ENCODE measurements at regions not wholly inside any gene's neighbourhood (a gene's known extent, or its start where the extent isn't known, plus 50 kb on each side); places are given as distances from the start of the nearest gene placed in this dataset.
A peak's percentile ranks its signal among the peaks of the same experiment; 100 is the strongest.
"Not testable (repeated sequence)": the region's sequence is repeated elsewhere in the genome, so short reads cannot be mapped to it uniquely, and the experiment has no call there.

DNA sequence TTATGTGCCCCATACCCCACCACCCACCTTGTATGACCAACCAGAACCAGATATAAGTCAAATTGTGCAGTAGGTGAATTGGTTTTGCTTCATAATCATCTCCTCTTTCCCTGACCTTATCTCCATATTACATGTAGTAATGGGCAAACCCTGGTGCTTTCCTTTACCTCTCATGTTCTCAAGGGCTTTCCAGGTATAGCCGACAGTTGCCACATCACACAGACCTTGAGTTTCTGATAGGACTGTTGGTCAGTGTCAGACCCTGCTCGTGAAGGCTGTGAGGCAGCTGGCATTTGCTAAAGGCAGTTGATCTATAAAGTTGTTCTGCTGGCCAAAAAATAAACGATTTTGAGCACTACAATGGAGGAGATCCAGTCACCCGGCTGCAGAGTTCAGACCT, 145.9 kb downstream of the ALX1 start:
- no peak for DNase-seq

- not testable (repeated sequence) for DNase-seq
Observed at GRCh38 chr12:85433148-85433547, 153.1 kb downstream of the ALX1 start.

GRCh38 chr12:85440271-85440670, 160.3 kb downstream of the ALX1 start:
- DNase-seq: no peak

GRCh38 chr12:85441025-85441424, 161.0 kb downstream of the ALX1 start:
- DNase-seq: no peak

- peak; percentile 4 for DNase-seq
Observed at GRCh38 chr12:85441741-85442140, 161.7 kb downstream of the ALX1 start.

DNA sequence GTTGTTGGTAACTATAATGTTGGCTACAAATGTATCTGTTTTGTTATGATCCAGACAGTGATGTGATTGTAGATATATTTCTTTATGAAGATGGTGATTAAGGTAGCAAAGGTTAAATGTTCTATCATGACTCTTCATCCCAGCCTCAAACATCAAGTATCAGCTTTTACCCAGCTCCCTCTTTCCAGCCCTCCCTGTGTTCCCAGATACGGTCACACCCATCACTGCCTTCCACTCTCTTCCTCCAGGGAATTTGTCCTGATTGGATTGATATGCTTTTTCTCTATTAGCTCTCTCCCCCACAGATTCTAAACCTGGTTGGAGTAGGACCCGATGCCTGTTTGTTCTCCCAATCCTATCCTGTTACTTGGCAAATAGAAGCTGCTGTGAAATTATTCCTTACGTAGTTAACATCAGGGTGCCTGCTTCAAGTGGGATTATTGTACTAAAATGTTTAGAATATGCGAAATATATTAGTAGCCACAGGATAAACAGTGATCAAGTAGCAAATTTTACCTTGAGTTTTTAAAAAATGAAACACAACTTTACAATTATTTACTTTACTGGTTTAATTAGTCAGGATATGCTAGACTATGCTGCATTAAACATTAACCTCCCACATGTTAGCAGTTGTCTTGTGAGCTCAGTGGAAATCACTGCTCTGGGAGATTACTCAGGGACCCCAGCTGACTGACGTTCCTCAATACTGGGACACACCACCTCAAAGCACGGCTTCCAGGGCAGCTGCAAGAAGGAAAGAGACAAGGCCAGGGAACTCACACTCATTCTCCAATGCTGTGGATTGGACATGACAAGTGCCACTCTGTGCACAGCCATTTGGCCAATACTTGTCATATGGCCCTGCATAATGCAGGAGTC, 165.3 kb downstream of the ALX1 start:
- DNase-seq: no peak

DNA sequence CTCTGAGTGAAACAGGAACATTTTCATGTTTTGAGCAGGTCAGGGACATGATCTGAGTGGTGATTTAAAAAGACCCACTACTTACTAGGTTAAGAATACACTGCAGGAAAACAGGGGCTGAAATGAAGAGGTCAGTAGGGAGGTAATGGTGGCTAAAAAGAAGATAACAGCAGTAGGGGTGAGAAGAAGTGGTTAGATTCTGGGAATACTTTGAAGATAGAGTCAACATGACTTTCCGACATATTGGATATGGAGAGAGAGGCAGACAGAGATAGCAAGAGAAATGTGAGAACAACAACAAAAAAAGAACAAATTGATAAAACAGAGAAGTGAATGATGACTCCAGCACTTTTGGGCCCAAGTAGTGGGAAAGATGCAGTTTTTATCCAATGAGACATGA, 168.0 kb downstream of the ALX1 start:
- DNase-seq: no peak

DNA sequence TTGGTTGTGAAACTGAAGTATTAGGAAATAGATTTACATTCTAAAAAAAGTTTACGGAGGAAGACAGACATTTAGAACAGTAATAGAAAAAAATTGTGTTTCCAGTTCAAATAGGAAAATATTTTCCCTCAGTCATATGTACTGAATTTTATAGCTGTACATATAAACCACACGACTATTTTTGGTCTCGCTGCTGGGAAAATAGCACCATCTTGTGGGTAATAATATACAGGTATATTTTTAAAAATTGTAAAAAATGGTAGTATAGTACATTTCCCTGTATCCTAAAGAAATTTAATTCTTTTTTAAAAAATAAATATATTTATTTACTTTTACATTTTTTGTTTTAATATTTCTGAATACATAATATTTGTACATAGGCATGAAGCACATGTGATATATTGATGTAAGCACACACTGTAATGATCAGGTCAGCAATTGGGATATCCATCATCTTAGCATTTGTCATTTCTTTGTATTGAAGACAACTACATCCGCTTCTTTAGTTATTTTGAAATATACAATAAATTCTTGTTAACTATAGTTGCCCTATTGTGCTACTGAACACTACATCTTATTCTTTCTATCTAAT, 168.6 kb downstream of the ALX1 start:
- DNase-seq: peak; percentile 12

DNA sequence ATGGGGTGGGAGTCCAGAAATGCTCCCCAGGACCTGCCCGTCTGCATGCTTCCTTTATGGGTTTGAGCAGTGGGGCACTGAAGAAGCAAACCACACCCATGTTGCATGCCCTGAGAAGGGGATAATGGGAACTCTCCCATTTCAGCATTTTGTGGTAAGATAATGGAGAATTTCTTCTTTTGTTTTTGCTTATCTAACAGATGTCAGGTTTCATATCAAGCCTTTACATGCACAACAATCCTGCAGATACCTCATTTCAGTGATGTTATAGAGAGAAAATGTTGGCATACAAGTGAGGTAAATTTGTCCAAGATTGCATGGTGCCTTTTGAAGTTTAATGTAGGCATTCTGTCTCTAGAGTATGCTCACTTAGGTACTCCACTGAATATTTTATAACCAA, 177.0 kb downstream of the ALX1 start:
- no peak for DNase-seq

DNA sequence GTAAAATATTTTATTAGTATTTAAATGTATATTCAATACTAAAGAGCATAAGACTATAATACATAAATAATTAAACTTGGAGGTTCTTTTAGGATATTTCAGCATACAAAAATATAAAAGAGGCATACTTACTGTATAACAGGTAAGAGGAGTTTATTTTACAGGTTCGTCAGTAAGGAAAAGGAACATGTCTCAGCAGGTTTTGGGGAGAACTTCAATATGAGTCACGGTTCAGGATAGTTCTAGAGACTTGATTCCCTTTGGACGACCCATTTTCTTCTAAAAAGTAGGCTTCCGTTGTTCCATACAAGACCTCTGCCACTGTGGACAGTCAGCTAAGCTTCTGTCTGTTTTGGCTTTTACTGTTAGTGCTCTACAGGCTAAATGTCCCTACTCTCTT, 181.1 kb downstream of the ALX1 start:
- DNase-seq: no peak

DNA sequence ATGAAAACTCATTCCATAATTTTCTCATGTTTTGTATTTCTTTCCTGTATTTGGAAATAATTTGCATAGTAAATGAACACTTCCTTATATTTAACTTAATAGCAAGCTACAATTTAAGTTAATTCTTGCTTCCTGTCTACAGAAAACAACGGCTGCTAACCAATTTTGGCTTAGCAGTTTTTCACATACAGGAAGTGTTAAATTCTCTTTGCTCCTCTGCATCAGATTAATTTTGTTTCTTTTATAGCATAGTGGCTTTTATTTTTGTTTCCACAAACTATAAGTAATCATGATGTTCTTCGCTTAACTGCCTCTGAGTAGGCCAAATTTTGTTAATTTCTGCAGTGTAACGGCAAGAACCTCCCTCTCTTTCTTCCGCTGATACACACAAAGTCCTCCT, 182.9 kb downstream of the ALX1 start:
- DNase-seq: no peak

DNA sequence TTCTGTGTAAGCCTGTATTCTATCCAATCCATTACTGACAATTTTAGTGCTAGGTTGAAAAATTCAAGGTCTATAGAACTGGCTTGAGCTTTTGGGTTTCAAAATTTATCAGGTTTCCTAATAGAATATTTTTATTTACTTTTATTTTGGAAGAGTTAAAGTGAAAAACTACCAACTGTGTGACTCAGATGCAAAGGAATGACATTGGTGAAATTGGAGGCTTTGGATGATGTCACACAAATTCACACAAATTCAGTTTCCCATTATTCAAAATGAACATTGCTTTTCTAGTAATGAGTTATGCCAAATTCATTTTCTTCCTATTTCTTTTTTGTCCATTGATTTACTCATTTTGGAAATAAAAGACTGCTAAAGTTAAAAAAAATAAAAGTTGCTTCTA, 186.9 kb downstream of the ALX1 start:
- peak; percentile 27 for DNase-seq

- DNase-seq: peak; percentile 60
Observed at GRCh38 chr12:85468356-85469157, 188.5 kb downstream of the ALX1 start.

GRCh38 chr12:85469158-85470086, 189.4 kb downstream of the ALX1 start:
- DNase-seq: peak; percentile 41

DNA sequence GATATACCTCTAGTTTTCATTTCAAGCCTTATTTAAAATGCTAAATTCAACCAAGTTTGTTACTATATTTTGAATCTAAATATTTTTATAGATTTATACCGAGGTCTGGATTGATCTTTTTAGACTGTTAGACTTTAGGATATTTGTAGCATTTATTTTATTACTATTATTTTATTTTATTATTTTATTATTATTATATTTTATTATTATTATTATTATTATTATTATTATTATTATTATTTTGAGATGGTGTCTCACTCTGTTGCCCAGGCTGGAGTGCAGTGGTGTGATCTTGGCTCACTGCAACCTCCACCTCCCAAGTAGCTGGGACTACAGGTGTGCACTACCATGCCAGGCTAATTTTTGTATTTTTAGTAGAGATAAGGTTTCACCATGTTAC, 195.3 kb downstream of the ALX1 start:
- DNase-seq: not testable (repeated sequence)

GRCh38 chr12:85476756-85477155, 196.7 kb downstream of the ALX1 start:
- no peak for DNase-seq

DNA sequence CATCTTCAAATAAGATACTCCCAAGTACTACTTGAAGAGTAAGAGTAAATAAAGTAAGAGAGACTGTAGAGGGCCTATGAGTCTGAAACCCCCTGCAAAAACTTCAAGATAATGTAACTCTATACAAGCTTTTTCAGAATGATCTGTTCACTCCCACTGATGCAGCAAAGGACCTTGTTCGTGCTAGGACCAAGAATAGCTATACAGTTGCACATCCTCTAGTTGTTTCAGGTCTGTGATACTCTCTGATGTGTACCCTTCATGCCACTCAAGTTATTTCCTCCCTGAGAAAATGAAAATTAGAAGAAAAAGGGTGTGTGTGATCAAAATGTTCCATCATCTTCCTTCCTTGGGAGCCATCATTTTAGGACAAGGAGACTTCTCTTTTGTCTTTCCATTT, 204.4 kb downstream of the ALX1 start:
- no peak for DNase-seq

- no peak for DNase-seq
Observed at GRCh38 chr12:85489194-85489593, 209.2 kb downstream of the ALX1 start.

DNA sequence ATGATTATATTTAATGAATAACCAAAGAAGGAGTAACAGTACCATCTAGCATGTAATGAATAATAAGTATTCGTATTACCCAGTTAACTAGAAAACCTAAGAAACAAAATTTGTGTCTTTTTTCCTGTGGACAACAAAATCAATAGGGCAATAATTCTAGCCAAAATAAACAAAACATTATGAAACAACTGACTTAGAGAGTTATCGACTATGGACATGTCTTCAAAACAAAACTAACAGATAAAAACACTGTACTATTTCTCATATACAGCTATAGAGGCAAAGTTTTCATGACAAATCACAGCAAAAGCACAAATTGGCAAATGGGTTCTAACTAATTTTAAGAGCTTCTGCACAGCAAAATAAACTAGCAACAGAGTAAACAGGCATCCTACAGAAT, 224.1 kb downstream of the ALX1 start:
- DNase-seq: no peak

GRCh38 chr12:85504624-85505023, 224.6 kb downstream of the ALX1 start:
- DNase-seq: no peak

DNA sequence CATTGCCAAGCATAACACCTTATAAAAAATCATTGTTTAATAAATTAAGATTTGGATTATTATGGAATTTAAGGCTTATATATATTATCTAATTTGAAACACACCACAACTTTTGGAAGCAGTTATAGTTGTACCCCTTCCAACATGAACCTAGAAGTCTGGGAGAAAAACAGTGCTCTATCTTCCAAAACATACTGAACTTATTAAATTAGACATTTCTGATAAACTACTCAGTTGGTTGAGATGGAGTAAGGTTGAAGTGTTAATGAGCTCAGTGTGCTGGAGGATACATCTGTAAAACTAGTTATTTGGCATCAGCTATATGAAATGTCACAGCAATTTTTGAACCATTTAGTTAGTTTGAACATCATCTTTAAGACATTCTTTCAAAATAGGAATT, 227.4 kb downstream of the ALX1 start:
- DNase-seq: no peak

DNA sequence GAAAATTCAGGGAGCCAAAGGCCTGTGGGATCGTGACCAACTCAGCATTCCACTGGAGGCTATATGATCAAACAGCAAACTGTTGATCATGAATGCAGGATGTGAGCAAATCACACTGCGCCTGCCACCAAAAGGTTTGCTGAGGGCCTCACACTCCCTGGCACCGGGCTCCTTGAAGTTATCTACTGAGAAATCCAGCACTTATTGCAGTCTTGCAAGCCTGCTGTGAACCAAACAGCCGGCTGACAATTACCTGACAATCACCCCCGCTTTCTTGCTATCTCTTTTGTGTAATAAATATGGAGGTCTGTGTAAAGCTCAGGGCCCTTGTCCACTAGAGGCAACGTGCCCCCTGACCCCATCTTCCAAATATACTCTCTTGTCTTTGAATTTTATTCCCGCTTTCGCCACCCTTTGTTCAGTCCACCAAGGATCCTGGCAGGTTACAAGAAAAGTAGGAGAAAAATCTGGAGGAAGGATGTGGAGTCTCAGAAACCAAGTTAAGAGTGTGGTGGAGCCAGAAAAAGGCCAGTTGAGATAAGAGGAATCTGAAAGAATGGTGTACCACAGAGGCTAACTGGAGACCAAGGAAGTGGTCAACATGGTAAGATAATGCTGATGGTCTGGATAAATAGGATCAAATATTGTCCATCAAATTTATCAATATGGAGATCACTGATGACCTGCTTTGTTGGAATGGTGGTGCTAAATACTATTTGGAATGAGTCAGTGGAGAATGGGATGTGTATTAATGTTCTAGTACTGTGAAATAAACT, 229.2 kb downstream of the ALX1 start:
- DNase-seq: no peak
